H1 (cell line): ENCODE measurements at regions not wholly inside any gene's neighbourhood (a gene's known extent, or its start where the extent isn't known, plus 50 kb on each side); places are given as distances from the start of the nearest gene placed in this dataset.

Experiments used
- CTCF ChIA-PET: fragments of 300-600 bp; sonication (Branson Sonifier 250); formaldehyde crosslinking; loops from one replicate; lab custom pipeline; 2021; ENCODE audit not compliant: partially characterized antibody; lab: Charles Lee
- POLR2A ChIA-PET: fragments of 300-600 bp; sonication (Branson Sonifier 250); formaldehyde crosslinking; loops from one replicate; lab custom pipeline; 2021; ENCODE audit warnings: inconsistent platforms; ENCODE audit not compliant: partially characterized antibody; lab: Charles Lee
- DNase-seq, 2 experiments: peaks; one replicate each; pipeline versions ENCODE4 v3.0.0 to v3.0.0-alpha.2; 2010 to 2022; ENCODE audit warnings: low spot score in 2 of 2, low read depth in 1 of 2, mixed read lengths in 1 of 2
- FAIRE-seq: peaks from 2 replicates; lab custom pipeline; 2011; peaks lifted over from hg19 to GRCh38; lab: Jason Lieb, UNC
- H2AFZ ChIP-seq: 2 replicates; pipeline ENCODE4 v1.8.1; 2012; ENCODE audit warnings: low read length, inconsistent platforms
- H2AK5ac ChIP-seq: 2 replicates; pipeline ENCODE4 v1.6.1; 2013; ENCODE audit warnings: low read depth, low read length
- H2BK120ac ChIP-seq: replicated peaks from 2 replicates; pipeline ENCODE3; 2013; ENCODE audit warnings: low read depth, low read length, inconsistent platforms
- H2BK12ac ChIP-seq: 2 replicates; pipeline ENCODE4 v1.6.1; 2013; ENCODE audit warnings: low read depth, low read length
- H2BK15ac ChIP-seq: 2 replicates; pipeline ENCODE4 v1.6.1; 2013; ENCODE audit warnings: low read length
- H2BK20ac ChIP-seq: 2 replicates; pipeline ENCODE4 v1.6.1; 2013; ENCODE audit warnings: low read length
- H2BK5ac ChIP-seq: 2 replicates; pipeline ENCODE4 v1.6.1; 2013; ENCODE audit warnings: low read depth, low read length
- H3K14ac ChIP-seq: 2 replicates; pipeline ENCODE4 v1.6.1; 2013; ENCODE audit warnings: inconsistent platforms; ENCODE audit not compliant: insufficient read length
- H3K18ac ChIP-seq: 2 replicates; pipeline ENCODE4 v1.6.1; 2013; ENCODE audit warnings: low read length; ENCODE audit errors: extremely low read depth
- H3K23ac ChIP-seq: 2 replicates; pipeline ENCODE4 v1.6.1; 2013; ENCODE audit warnings: inconsistent platforms; ENCODE audit not compliant: insufficient read length
- H3K23me2 ChIP-seq: 2 replicates; pipeline ENCODE4 v1.6.1; 2013; ENCODE audit warnings: low read depth, low read length
- H3K27ac ChIP-seq: 2 replicates; pipeline ENCODE4 v1.6.1; 2011; ENCODE audit warnings: low read depth, low read length, inconsistent platforms
- H3K27me3 ChIP-seq, 4 experiments: replicated peaks in 1 of 4; 1 replicate in 1 of 4; 2 replicates in 3 of 4; pipeline versions ENCODE4 v1.6.1 to v1.8.1; 2011 to 2013; ENCODE audit warnings: low read length in 3 of 4, mild to moderate bottlenecking in 3 of 4, inconsistent platforms in 2 of 4, mixed read lengths in 2 of 4, moderate library complexity in 1 of 4; ENCODE audit not compliant: control insufficient read depth in 3 of 4, insufficient read depth in 3 of 4; ENCODE audit errors: extremely low read depth in 1 of 4
- H3K36me3 ChIP-seq, 4 experiments: 2 replicates each; pipeline versions ENCODE4 v1.6.1 to v1.8.1; 2011 to 2013; ENCODE audit warnings: mild to moderate bottlenecking in 4 of 4, low read length in 3 of 4, moderate library complexity in 2 of 4, control low read depth in 1 of 4, inconsistent platforms in 1 of 4; ENCODE audit not compliant: insufficient read depth in 4 of 4, control insufficient read depth in 2 of 4
- H3K4ac ChIP-seq: replicated peaks from 2 replicates; pipeline ENCODE3; 2013; ENCODE audit warnings: low read length, low read depth, mixed read lengths, inconsistent platforms; ENCODE audit not compliant: insufficient read length
- H3K4me1 ChIP-seq, 4 experiments: replicated peaks in 1 of 4; 1 replicate in 1 of 4; 2 replicates in 3 of 4; pipeline versions ENCODE4 v1.6.1 to v1.8.1; 2011 to 2013; ENCODE audit warnings: low read length in 3 of 4, inconsistent platforms in 2 of 4, mixed read lengths in 1 of 4; ENCODE audit not compliant: insufficient read depth in 4 of 4, control insufficient read depth in 3 of 4
- H3K4me2 ChIP-seq, 2 experiments: 2 replicates each; pipeline versions ENCODE4 v1.6.1 to v1.8.1; 2011 to 2013; ENCODE audit warnings: low read depth in 2 of 2, low read length in 2 of 2, control low read depth in 1 of 2, inconsistent platforms in 1 of 2, mild to moderate bottlenecking in 1 of 2; ENCODE audit not compliant: insufficient read depth in 1 of 2
- H3K4me3 ChIP-seq, 4 experiments: fragments of 200-600, 300-600 bp in 1 of 4; sonication (generic), shearing (Covaris generic), sonication (Bioruptor Twin) in 1 of 4; 2 replicates each; pipeline versions ENCODE4 v1.5.1 to v1.8.1; 2011 to 2016; ENCODE audit warnings: low read length in 4 of 4, low read depth in 3 of 4, control low read depth in 2 of 4, inconsistent platforms in 2 of 4, mild to moderate bottlenecking in 2 of 4, mixed read lengths in 1 of 4, moderate library complexity in 1 of 4; ENCODE audit not compliant: insufficient read depth in 2 of 4; ENCODE audit errors: extremely low read depth in 1 of 4
- H3K56ac ChIP-seq: replicated peaks from 2 replicates; pipeline ENCODE3; 2013; ENCODE audit warnings: low read depth, mild to moderate bottlenecking, mixed read lengths, low read length, inconsistent platforms; ENCODE audit not compliant: insufficient read length
- H3K79me1 ChIP-seq: 2 replicates; pipeline ENCODE4 v1.6.1; 2013; ENCODE audit warnings: low read depth, low read length, control low read depth
- H3K79me2 ChIP-seq, 2 experiments: 2 replicates each; pipeline versions ENCODE4 v1.6.1 to v1.8.1; 2012 to 2013; ENCODE audit warnings: low read length in 2 of 2, mild to moderate bottlenecking in 2 of 2, inconsistent platforms in 1 of 2; ENCODE audit not compliant: insufficient read depth in 2 of 2, control insufficient read depth in 1 of 2
- H3K9ac ChIP-seq, 4 experiments: replicated peaks in 1 of 4; 1 replicate in 1 of 4; 2 replicates in 3 of 4; pipeline versions ENCODE4 v1.6.1 to v1.8.1; 2011 to 2013; ENCODE audit warnings: low read depth in 3 of 4, low read length in 3 of 4, control low read depth in 2 of 4, mild to moderate bottlenecking in 2 of 4, moderate library complexity in 2 of 4, inconsistent platforms in 1 of 4; ENCODE audit errors: extremely low read depth in 1 of 4
- H3K9me3 ChIP-seq, 2 experiments: 2 replicates each; pipeline versions ENCODE4 v1.6.1 to v1.8.1; 2012 to 2013; ENCODE audit warnings: mild to moderate bottlenecking in 2 of 2, moderate library complexity in 2 of 2, control low read depth in 1 of 2, inconsistent platforms in 1 of 2, low read depth in 1 of 2, low read length in 1 of 2, mixed read lengths in 1 of 2; ENCODE audit not compliant: insufficient read depth in 2 of 2
- H4K20me1 ChIP-seq, 2 experiments: replicated peaks in 1 of 2; 2 replicates each; pipeline versions ENCODE3 to v1.8.1; 2011 to 2013; ENCODE audit warnings: inconsistent platforms in 2 of 2, low read length in 2 of 2, mild to moderate bottlenecking in 1 of 2; ENCODE audit not compliant: insufficient read depth in 2 of 2, control insufficient read depth in 1 of 2
- H4K5ac ChIP-seq: 2 replicates; pipeline ENCODE4 v1.6.1; 2013; ENCODE audit warnings: low read length, low read depth, mixed read lengths, inconsistent platforms; ENCODE audit not compliant: insufficient read length
- H4K8ac ChIP-seq: 2 replicates; pipeline ENCODE4 v1.8.0; 2013; ENCODE audit warnings: mild to moderate bottlenecking, moderate library complexity, low read length, inconsistent platforms; ENCODE audit not compliant: insufficient read depth; ENCODE audit errors: extremely low read depth
- H4K91ac ChIP-seq: replicated peaks from 2 replicates; pipeline ENCODE3; 2013; ENCODE audit warnings: low read length, mixed read lengths, inconsistent platforms; ENCODE audit not compliant: insufficient read length
- BACH1 ChIP-seq: IDR thresholded peaks from 2 replicates; pipeline ENCODE4 v1.6.1; 2012; ENCODE audit warnings: low read length, improper control_type of control experiment
- CEBPB ChIP-seq: IDR thresholded peaks from 2 replicates; pipeline ENCODE4 v1.6.1; 2012; ENCODE audit warnings: low read depth, low read length
- CHD1 ChIP-seq: IDR thresholded peaks from 2 replicates; pipeline ENCODE4 v1.6.1; 2012; ENCODE audit warnings: low read depth, low read length, improper control_type of control experiment
- E2F6 ChIP-seq: IDR thresholded peaks from 2 replicates; pipeline ENCODE4 v1.6.1; 2012; ENCODE audit warnings: inconsistent platforms
- HDAC6 ChIP-seq: IDR thresholded peaks from one replicate; pipeline ENCODE4 v1.7.1; 2012; ENCODE audit warnings: low read depth, mild to moderate bottlenecking, inconsistent platforms, low read length, moderate library complexity
- KDM1A ChIP-seq: fragments of 200-600, 300-600 bp; sonication (generic); IDR thresholded peaks from 2 replicates; pipeline ENCODE4 v1.7.1; 2016; ENCODE audit warnings: mild to moderate bottlenecking, low read length, borderline replicate concordance
- NANOG ChIP-seq: IDR thresholded peaks from 2 replicates; pipeline ENCODE4 v1.6.1; 2011; ENCODE audit warnings: low read length, low read depth, mild to moderate bottlenecking, inconsistent platforms; ENCODE audit not compliant: insufficient read depth, poor library complexity, severe bottlenecking
- PHF8 ChIP-seq: fragments of 200-600 bp; sonication (generic); conservative IDR thresholded peaks from 2 replicates; pipeline ENCODE4 v1.7.1; 2012; ENCODE audit warnings: low read depth, mild to moderate bottlenecking, inconsistent platforms, low read length, moderate library complexity
- POLR2A ChIP-seq, 2 experiments: IDR thresholded peaks; 1 replicate in 1 of 2; 2 replicates in 1 of 2; pipeline ENCODE4 v1.6.1; 2011; ENCODE audit warnings: low read depth in 2 of 2, low read length in 2 of 2, mild to moderate bottlenecking in 2 of 2; ENCODE audit errors: control extremely low read depth in 1 of 2
- POLR2AphosphoS5 ChIP-seq: IDR thresholded peaks from 2 replicates; pipeline ENCODE4 v1.6.1; 2011; ENCODE audit warnings: low read depth, low read length
- RFX5 ChIP-seq: IDR thresholded peaks from 2 replicates; pipeline ENCODE4 v1.6.1; 2011; ENCODE audit warnings: low read depth, low read length, improper control_type of control experiment, borderline replicate concordance
- SAP30 ChIP-seq: fragments of 300-600 bp; sonication (generic); IDR thresholded peaks from 2 replicates; pipeline ENCODE4 v1.7.1; 2012; ENCODE audit warnings: low read length, moderate library complexity, mild to moderate bottlenecking, inconsistent platforms; ENCODE audit not compliant: insufficient read depth, insufficient replicate concordance
- SP1 ChIP-seq: IDR thresholded peaks from 2 replicates; pipeline ENCODE4 v1.6.1; 2011; ENCODE audit warnings: low read depth, low read length
- USF2 ChIP-seq: IDR thresholded peaks from 2 replicates; pipeline ENCODE4 v1.6.1; 2011; ENCODE audit warnings: low read length, improper control_type of control experiment
- WGBS, 2 experiments: shearing (Covaris generic) in 1 of 2; methylation state at CpG; one replicate each; pipeline versions ENCODE4 v1.1.6 to v1.1.7; 2013 to 2015; ENCODE audit warnings: low lambda C conversion rate in 2 of 2, mixed read lengths in 2 of 2, inconsistent platforms in 1 of 2, low coverage in 1 of 2, missing lambda C conversion rate in 1 of 2; ENCODE audit not compliant: insufficient replicate concordance in 2 of 2, insufficient coverage in 1 of 2, insufficient read length in 1 of 2; ENCODE audit errors: extremely low coverage in 1 of 2, missing lambda C conversion rate in 1 of 2; 5-methylcytosine and 5-hydroxymethylcytosine counted together

GRCh38 chr12:89827592-89827991 is 119.0 kb upstream of the ATP2B1 start:
- no peak overlapping the region for H3K14ac ChIP-seq
- H3K4me2 ChIP-seq, result no peak overlapping the region
- no peak overlapping the region for H2AK5ac ChIP-seq
- FAIRE-seq (no peak), DNase-seq (no peak)
- no peak overlapping the region for H4K91ac ChIP-seq
- H2BK12ac ChIP-seq, result no peak overlapping the region
- WGBS, 2 experiments, result 79 to 100% methylated on average over 1 to 5 of the region's 5 CpGs
- no peak overlapping the region for H3K56ac ChIP-seq
- no peaks in the 10 kb centered on the region for H3K79me1 ChIP-seq
- H4K5ac ChIP-seq, result no peak overlapping the region
- no peak overlapping the region for H3K4me3 ChIP-seq
- no peaks in the 10 kb centered on the region for H4K20me1 ChIP-seq
- no peak overlapping the region for H3K4ac ChIP-seq
- H3K23ac ChIP-seq, result no peak overlapping the region
- CTCF ChIA-PET, result no interaction called here
- no peak overlapping the region for H2BK20ac ChIP-seq
- no peak overlapping the region for H3K18ac ChIP-seq
- H3K9me3 ChIP-seq, result no peaks in the 10 kb centered on the region
- no peaks in the 10 kb centered on the region for H3K27me3 ChIP-seq
- H2BK120ac ChIP-seq, result no peak overlapping the region
- H3K79me2 ChIP-seq, result no peaks in the 10 kb centered on the region
- H2BK15ac ChIP-seq, result no peak overlapping the region
- H3K23me2 ChIP-seq, result no peaks in the 10 kb centered on the region
- no peaks in the 10 kb centered on the region for H3K4me1 ChIP-seq
- POLR2A ChIA-PET, result no interaction called here
- H2BK5ac ChIP-seq, result no peak overlapping the region
- no peak overlapping the region for H4K8ac ChIP-seq
- H3K27ac ChIP-seq, result no peak overlapping the region
- peak overlapping the region in 1 of 4 experiments; percentile 14; a peak in 1 of 7 replicates for H3K9ac ChIP-seq
- H3K36me3 ChIP-seq, result no peaks in the 10 kb centered on the region
- H2AFZ ChIP-seq, result no peak overlapping the region
- no peak for TF ChIP-seq POLR2A (IDR thresholded peaks at IDR 0.05; ENCODE audit: control extremely low read depth in 1 of 2, low read depth in 2 of 2, low read length in 2 of 2)
- no peak for TF ChIP-seq NANOG
- TF ChIP-seq POLR2AphosphoS5, result no peak
- no peak for TF ChIP-seq HDAC6
- TF ChIP-seq USF2, result no peak
- TF ChIP-seq SAP30, result no peak
- no peak for TF ChIP-seq CEBPB
- no peak for TF ChIP-seq KDM1A
- no peak for TF ChIP-seq E2F6
- no peak for TF ChIP-seq PHF8
- no peak for TF ChIP-seq SP1
- no peak for TF ChIP-seq RFX5
- no peak for TF ChIP-seq CHD1
- no peak for TF ChIP-seq BACH1
